ENCODE measurements at regions not wholly inside any gene's neighbourhood (a gene's known extent, or its start where the extent isn't known, plus 50 kb on each side); places are given as distances from the start of the nearest gene placed in this dataset.

DNA sequence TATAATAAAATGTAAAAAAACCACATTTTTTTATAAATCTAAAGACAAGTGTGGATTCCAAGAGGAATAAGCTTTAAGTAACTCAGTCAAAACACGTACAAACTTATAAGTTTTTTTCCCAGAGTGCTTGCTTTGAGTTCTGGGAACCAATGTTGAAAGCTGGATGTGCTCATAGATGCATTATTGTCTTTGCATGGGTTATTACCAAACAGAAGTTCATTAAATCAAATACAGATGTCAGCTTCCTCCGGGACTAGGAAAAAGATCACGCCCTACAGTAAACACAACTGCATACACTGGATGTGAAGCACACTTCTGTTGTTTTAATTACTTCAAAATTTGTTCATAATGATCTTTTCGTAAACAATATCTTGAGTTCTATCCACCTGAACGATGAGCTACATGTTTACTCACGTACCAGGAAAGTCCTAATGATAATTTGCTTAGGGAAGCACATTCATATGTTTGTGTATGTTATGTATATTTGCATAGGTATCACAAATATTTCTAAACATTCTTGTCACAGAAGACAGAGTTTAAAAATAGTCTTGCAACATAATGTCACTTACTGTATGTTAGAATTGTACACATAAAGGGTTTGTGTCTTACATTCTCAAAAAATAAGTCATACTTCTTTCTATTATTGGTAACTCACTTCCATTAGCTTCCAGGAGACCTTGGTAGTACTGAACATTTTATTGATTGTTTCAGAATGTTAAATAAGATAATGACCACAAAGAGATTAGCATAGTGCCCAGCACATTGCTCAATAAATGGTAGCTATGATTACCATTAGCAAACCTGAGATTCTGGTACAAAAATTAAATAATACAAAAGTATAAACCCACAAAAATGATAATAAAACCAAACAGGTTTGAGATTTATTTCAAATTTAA is 427.4 kb downstream of the CETN3 start:
- no peak for DNase-seq

DNA sequence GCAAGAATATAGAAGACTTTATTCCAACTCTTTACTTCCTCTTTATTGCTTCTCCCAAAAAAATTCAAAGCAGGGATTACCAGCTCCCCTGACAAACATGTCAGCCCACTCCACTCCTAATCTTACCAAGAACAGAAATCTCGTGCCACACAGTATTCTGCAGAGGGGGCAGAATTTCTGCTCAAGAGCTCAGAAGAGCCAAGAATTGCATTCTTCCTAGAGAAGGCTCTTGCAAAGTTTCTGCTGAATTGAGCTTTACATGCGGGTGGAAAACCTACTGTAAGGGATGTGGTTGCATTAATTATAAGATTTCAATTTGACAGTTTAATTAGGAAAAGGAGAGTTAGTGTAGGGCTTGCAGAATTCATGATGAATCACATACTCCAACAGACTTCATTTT is 428.5 kb downstream of the CETN3 start:
- DNase-seq: no peak

DNA sequence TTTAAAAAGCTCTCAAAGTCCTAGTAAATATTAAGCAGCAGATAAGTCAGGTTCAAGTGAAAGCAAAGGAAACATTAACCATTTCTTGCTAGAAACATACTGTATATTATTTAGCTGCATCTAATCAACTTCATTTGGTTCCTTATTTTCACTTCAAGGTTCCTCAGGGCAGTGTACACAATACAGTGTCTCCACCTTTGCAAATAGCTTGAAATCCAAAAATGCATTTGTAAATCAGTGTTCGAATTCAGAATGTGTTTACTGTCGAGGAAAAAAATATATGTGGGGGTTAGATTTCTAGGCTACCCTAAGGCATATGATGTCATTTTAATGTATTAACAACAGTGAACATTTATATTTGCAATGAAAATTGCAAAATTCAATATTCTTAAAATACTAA is 436.0 kb downstream of the CETN3 start:
- no peak for DNase-seq

DNA sequence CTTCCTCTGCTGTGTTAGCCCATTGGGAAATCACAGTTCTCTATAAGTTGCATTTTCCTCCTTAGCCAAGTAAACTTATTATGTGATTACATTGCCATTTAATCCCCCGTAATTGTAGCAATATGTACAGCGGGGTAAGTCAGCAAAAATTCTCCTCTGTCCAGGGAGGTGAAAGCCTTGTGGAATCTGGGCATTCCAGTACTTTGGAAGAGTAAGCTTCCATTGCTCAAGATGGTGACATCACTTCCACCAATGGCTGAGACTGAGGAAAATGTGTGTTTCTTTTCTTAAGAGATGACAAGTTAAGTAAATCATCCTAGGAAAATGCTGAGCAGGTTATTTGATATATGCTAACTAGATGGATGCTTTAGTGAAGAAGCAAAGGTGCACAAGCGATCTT is 436.7 kb downstream of the CETN3 start:
- DNase-seq: no peak

DNA sequence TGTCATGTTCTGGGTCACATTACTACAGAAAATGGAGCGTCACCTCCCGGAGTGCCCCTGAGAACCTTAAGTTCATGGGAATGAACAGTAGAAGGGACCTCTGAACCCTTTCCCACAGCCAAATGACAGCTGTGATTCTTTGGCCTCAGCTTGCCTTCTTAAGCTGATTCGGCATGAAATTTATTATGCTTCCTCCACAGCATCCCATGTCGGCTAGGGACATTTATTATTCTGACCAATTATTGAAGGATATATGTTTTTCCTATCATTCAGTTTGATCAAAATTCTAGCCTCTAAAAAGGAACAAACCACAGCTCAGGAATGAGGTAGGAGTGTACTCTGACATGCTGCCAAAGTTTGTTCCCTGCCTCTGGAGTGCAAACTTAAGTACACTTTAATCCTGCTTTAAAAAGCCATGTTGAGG is 440.6 kb downstream of the CETN3 start:
- no peak for DNase-seq

DNA sequence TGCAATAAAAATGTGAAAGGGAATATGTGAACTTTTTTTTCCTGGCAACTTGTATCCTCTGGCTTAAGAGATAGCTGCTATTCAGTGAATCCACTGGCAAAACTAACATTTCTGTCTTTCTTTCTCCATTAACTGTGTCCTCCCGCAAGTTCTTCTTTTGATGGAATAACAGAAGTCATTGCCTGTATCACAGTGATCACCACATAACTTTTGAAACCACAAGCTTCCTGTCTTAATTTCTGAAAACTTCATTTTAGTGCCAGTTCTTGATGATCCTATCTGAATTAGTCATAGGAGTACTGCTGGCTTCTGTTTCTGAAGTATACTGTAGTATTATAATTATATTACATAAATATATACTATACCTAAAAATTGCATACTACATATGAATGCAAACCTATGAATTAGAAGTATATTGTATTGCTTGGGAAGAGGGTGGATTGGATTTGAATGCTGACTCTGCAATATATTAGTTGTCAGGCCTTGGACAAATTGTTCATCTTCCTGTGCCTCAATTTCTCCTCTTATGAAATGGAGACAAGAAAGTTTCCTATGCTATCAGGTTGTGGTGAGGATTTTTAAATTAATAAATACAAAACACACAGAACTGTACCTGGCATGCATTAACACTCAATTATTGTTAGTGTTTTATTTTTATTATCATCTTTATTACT is 441.6 kb downstream of the CETN3 start:
- DNase-seq: no peak

DNA sequence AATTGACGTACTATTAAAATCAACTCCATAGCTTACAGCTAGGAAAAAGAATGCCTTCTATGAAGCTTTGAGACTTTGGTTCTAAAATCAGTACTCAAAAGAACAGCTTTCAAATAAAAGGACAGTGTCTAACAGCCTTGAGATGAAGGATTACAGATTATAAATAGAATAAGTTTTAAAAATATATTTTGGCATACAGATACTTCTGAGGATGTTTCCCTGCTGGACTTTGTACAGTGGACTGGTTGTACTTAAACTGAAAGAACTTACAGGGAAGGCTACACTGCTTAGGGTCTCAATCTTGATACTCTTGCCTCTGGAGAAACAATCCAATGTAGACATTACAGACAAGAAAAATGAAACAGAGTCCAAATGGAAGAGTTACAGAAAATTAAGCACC is 452.7 kb downstream of the CETN3 start:
- DNase-seq: no peak

DNA sequence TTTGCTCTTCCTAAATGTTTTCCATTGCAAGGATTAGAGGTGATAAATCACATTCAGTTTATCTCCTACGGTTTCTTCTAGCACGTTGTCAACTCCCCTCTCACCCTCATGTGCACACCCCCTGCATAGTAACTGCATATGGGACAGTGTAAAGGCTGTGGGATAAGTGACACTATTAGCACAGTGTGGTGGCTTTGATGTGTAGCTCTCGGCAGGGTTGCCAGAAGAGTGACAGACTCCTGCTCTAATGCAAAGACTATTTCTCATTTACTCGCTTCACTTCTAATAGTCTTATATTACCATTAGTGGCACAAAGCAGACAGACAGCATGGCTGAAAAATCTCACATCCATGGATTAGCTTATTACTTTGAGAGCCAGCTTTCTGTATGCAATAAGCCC is 454.6 kb downstream of the CETN3 start:
- no peak for DNase-seq

DNA sequence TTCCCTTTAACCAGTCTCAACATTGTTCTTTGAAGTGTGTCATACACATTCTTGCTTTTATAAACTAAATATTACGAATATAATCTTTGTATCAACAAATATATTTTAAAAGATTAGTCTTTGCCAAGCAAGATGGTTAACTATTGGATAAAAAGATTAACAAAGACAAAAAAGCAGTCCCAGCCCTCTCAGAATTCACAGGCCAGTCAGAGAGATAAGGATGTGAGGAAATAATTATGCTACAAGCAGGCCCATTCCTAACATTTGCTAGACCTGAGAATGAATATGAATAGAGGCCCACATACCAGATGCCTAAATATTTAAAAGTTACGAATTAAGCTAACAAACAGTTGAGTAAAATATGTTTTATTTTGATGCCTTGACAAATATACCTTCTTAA is 457.7 kb downstream of the CETN3 start:
- DNase-seq: no peak

DNA sequence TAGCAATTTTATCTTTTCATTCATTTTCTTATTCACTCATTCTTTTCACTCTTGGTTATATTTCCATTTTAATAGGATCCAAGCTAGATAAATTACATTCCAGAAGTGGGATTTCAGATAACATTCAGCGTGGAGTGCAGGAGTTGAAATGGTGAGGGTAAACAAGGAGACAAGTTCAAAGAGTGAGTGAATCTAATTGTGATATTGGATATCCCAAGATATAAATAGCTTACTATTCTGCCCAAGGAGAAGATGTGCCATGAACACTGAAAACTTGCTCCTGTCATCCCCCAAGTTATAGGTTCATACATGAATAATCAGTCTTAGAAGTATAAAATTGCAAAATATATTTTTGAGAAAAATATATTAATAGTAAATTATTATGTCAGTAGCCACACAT is 459.3 kb downstream of the CETN3 start:
- DNase-seq: no peak

DNA sequence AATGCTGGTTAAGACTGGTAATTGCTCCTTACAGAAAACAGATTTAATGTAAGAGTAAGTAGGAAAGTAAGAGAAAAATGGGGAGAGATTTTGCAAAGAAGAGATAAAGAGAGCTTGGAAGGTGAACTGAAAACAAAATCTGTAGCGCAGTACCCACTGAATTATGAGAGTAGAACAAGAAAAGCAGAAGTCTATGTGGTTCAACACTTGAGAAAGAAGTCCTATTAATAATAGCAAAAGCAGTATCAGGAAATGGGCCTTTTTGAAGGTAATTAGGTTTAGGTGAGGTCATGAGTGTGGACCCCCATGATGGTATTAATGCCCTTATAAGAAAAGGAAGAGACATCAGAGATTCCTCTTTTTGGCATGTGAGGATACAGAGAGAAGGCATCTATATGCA is 460.6 kb downstream of the CETN3 start:
- no peak for DNase-seq

DNA sequence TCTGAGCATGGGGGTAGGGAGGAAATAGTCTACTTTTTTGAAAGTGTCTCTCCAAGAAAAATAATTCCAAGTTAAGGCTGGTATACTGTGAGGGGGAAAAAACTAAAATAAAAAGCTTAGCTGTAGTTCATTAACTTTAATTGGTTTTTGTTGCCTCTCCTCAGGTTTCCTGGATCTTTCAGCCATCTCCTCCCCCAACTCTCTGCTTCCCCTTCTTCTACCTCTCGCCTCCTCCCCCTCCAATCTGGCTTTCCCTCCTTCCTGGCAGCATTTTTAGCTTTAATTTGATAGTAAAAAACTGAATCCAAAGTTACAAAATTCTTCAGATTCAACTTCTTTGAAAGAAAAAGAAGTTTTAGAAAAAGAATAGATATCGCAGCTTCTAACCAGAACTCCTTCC is 462.6 kb downstream of the CETN3 start:
- DNase-seq: no peak

DNA sequence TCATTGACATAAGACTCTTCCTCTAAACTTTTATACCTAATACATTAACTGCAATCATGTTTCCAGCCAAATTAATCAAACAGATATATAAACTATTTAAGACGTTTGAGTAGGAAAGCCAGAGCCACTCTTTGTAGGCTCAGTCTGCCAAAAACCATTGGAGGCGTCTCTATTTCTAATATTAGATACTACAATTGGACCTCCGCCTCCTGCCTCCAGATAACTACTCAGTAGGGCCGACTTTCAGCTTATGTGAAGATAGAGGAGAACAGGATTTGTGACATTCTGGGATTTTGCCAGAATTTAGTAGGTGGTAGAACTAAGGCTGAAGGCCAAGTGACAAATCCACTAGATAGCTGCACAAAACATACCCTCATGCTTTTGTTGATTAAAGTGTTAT is 463.0 kb downstream of the CETN3 start:
- DNase-seq: no peak

DNA sequence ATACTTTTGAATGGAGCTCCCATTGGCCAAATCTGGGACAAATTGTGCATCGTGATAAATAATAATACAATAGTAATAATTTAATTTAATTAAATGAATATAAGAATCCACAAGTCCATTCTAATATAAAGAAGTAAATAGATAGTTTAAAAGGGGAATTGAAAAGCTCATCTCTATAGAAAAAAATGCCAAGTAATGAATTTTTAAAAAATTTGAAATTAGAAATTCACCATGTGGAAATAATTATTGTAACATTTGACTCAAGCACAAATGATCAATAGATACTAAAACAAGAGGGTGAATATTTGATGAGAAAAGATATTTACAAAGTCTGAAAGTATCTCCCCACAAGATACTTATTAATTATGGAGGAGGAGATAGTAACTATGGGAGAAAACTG is 467.4 kb downstream of the CETN3 start:
- no peak for DNase-seq

DNA sequence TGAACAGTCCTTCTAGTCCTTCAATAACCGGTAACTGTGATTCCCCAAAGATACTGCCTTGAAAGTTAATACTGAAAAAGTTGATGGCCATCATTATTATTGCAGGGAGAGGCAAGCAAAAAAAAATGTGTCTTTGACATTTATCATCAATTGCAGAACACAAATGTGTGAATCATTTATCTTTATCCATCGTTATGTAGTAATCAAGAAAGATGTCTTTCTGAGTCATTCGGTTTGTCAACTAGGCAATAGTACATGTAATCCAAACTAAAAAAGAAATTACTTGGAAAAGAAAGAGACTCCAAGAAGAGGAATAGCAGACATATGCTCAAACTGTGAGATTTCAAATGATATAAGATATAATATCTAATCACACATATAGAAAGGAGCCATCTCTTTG is 473.0 kb downstream of the CETN3 start:
- no peak for DNase-seq

DNA sequence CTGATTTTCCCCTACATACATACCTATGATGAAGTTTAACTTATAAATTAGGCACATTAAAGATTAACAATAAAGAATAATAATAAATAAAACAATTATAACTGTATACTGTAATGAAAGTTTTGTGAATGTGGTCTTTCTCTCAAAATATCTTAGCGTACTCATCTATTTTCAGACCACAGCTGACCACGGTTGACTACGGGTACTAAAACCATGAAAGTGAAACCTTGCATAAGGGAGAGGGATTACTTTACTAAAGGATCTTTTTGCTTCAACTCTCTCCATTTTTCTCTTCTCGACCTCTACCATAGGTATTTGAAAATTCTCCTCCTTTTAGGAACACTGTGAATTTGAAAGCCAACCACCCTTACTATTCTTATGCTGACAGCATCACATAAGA is 475.5 kb downstream of the CETN3 start:
- no peak for DNase-seq

DNA sequence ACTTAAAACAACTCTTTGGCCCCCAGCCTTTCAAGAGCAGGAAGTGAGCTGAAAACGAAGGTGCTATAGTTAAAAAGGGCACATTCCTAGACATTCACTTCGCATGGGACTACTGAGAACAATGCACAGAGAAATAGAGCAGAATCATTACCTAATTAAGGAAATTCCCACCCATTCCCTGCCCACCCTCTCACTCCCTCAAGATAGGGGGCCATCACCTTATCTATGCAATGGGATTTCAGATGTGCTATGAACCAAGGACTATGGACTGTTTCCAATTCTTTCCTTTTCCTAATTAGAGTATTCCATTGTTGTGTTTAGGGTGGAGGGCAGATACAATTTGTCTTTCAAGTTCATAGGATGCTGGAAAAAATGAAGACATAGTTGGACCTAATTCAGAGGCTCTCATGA is 476.8 kb downstream of the CETN3 start:
- DNase-seq: no peak

DNA sequence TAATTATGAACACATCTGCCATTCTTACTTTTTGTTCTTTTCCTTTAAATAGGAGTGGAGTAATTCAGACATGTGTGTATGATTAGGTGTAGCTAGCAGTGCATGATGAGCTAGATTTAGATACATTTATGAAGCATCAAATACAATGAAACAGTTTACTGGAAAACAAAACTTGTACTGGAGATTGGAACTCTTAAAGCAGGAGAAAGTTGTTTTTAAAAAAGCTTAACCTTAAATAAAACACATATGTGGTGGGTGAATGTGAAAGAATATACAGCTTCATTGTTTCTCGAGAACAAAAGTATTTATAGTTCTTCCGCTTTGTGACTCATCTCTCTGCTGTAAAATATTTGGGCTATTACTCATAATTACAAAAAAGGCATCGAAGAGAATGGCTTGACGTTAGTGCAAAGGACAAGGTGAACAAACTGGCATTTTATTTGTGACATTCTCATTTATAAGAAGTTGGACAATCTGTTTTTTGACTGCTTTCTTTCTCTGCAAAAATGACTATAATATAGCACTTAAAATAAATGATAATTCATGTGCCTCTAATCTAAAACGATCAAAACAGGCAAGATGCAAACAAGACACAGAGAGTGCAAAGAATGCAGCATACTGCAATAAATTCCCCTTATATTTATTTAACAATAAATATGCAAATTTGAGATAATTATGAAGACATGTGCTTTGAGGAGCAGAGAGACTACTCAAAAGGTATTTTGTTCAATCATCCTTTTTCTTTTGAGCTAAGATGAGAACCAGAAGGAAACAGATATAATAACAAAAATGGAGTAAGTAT is 478.8 kb downstream of the CETN3 start:
- no peak for DNase-seq

DNA sequence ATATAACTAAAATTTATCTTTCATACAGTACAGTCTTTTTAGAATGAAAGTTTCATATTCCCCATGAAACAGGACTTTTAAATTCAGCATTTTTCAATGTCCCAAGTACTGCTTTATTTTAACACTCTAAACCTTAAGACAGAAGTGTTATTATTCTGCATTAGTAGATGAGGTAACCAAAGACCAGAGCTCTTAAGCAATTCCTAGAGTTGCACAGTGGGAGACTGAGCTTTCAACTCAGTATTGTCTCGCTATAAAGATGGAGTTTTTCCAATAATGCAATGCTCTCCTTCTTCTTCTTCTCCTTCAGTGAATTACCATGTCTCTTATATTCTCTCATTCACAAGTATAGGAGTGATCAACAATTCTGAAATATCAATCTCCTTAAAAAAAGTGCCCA is 479.7 kb downstream of the CETN3 start:
- no peak for DNase-seq

DNA sequence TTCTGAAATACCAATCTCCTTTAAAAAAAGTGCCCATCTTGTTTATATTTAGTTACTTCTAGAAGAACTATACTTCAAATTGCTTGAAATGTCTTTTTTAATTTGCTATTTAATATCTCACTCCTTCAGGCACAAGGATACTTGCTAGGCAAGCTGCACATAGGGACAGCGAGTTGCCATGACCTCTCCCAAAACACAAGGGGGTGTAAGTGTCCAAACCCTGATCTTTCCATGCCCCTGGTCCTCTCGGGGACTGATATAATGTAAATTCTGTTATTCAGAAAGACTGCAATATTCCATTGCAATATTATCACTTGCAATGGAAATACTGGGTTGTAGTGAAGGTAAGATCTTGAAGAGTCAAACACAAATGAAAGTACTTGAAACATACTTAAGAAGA is 480.4 kb downstream of the CETN3 start:
- no peak for DNase-seq

DNA sequence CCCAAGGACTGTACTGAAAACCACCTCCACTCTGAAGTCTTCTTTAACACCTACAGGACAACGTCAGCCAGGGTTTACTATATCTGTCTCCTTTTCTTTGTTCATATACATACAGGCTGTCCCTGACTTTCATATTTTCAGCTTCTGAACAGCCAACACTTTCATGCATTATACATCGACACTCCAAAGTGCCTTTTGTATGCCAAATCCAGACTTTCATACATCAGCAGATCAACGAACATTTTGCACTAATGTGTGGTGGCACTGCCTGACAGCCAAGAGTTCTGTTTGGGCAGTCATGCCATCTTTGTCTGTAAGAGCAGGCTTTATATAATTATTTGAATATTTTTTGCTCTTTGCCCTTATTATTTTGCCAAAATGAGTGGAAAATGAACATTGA is 487.4 kb downstream of the CETN3 start:
- DNase-seq: no peak

DNA sequence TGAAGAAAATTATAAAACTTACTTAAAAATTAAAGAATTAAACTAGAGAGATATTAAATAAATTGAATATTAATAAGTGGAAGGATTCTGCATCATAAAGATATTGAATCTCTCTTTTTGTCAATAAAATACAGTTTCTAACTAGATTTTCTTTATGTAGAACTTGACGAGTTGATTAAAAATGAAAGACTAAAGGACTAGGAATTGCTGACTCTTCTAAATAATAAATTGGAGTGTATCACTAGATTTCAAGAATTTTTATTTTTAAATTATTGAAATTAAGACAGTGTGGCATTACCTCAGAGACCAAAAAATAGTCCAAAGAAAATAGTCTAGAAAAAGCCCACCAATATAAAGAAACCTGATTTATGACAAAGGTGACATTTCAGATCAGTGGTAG is 492.4 kb downstream of the CETN3 start:
- no peak for DNase-seq

DNA sequence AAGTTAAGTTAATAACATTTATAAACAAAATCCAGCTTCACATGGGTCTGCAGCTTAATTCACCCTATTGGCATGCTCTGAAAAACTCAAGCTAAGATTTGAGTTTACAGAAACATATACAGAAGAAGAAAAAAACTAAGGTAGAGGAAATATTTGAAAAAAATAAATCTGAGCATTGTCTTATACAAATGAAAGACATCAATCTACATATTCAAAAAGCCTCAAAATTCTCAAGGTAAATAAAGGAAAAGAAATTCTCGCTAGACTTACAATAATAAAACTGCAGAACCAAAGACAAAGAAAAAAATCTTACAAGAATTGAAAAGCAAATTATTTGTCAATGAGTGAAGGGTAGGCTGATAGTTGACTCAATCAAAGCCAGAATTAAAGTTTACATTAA is 493.4 kb downstream of the CETN3 start:
- no peak for DNase-seq

DNA sequence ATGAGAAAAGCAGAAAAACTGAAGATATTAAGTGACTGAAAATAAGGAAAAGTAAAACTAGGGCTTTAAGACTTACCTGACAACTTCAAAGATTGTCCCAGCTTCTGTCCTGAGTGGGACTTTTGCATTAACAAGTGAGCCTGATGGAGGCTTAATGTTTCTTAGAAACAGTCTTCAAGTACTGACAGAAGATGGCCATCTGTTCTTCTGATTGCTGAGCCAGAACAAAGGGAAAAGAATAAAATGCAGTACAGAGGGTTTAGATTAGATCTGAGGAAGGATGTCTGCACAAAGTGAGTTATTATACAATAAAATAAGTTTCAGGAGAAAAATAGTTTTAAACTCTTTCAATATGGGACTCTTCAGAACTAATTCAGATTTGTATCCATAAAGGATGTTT is 500.7 kb downstream of the CETN3 start:
- no peak for DNase-seq

Measured in activated CD4-positive, alpha-beta T cell treated with anti-CD3 and anti-CD28 coated beads, Interleukin-2, Interleukin-6, amounts not matched to agents 100 ng/mL and 50 ng/mL, durations not matched to agents 16 hours and 8 hours (primary cell).